ENCODE measurements at regions not wholly inside any gene's neighbourhood (a gene's known extent, or its start where the extent isn't known, plus 50 kb on each side); places are given as distances from the start of the nearest gene placed in this dataset.

DNA sequence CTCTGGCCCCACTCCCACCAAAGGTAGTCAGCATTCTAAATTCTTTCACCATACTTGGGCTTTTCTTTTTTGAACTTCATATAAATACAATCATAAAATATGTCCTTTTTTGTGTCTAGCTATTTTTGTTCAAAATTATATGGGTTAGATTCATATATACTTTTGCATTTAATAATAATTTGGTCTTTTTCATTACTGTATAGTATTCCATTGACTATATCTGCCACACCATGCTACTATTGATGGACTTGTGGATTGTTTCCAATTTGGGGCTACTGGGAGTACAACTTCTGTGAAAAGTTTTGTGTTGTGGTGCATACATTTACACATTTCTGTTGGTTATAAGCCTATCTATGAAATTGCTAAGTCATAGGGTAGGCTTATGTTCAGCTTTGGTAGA lies 85.7 kb downstream of the GLUL start:
- TF ChIP-seq POLR2A (IDR thresholded peaks at IDR 0.05) (no peak), EP300 (IDR thresholded peaks at IDR 0.05) (no peak), CTCF (IDR thresholded peaks at IDR 0.05) (no peak)
- Histone ChIP-seq H3K9me3 (no peaks in the 10 kb centered on the region), H3K27me3 (no peaks in the 10 kb centered on the region), H3K4me1 (ENCODE audit: insufficient read depth) (peaks cover 4% of the 10 kb centered on the region), H3K4me3 (no peak overlapping the region), H3K36me3 (no peaks in the 10 kb centered on the region), H3K27ac (no peak overlapping the region)
- intact Hi-C loops (cut with DNase I): loop anchor here in 1 of 4 donors (10.0 kb wide), 1 partner anchor 161 kb away; no protein-coding TSS in a partner anchor
- DNase-seq: no peak

DNA sequence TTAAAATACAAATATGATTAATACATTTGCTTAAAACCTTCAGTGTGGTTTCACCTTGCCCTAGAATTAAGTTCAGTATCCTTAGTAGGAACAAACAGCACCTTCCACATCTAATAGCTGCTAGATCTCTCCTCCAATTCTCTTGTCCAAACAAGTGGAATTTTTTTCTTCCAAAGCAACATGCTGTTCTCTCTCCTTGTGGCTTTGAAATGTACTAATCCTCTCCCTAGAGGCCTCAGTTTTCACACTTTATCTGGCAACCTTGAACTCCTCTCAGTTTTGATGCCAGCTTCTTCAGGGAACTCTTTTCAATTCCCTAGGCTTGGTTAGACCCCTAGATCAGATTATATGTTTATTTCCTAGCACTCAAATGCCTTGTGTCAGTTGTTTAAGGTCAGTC lies 87.0 kb downstream of the GLUL start:
- intact Hi-C loops (cut with DNase I): loop anchor here in 2 of 4 donors (5.0 to 10.0 kb wide), 3 partner anchors 78 to 160 kb away; no protein-coding TSS in a partner anchor
- Histone ChIP-seq H3K9me3 (no peaks in the 10 kb centered on the region), H3K27ac (peak overlapping the region in 1 of 2 donors; percentile 30), H3K36me3 (no peaks in the 10 kb centered on the region), H3K27me3 (no peaks in the 10 kb centered on the region), H3K4me3 (no peak overlapping the region), H3K4me1 (ENCODE audit: insufficient read depth) (peaks cover 10% of the 10 kb centered on the region)
- DNase-seq: peak in 1 of 5 donors; percentile 37
- TF ChIP-seq EP300 (IDR thresholded peaks at IDR 0.05): peak; percentile 19
- no peak for TF ChIP-seq CTCF (IDR thresholded peaks at IDR 0.05)

DNA sequence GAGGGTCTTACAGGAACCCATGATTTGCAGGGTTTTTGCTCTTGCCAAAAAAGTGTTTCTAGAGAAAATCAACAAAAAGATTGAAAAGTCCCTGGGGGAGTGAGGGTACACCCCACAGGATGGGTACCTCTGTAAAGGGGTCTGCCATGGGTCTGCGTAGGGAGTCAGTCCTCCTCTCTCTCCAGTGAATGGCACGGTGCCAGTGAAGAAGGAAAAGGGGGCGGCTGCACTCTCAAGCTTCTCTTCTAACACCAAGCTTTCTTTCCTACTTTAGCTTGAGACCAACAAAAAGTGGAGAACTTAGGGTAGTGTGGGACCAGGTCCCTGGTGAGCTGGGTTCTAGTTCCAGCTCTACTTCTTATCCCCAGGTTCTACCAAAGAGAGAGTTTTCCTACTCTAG lies 87.4 kb downstream of the GLUL start:
- 55 to 74% (median 68%) methylated on average over 3 of the region's 3 CpGs for WGBS, 3 donors
- TF ChIP-seq POLR2A (IDR thresholded peaks at IDR 0.05) (no peak), CTCF (IDR thresholded peaks at IDR 0.05) (no peak)
- DNase-seq: peak in 4 of 5 donors; percentile 37 to 59 (median 48)
- Histone ChIP-seq H3K9me3 (no peaks in the 10 kb centered on the region), H3K27me3 (no peaks in the 10 kb centered on the region), H3K4me1 (ENCODE audit: insufficient read depth) (peaks cover 10% of the 10 kb centered on the region), H3K27ac (peak overlapping the region in 1 of 2 donors; percentile 30), H3K4me3 (no peak overlapping the region), H3K36me3 (no peaks in the 10 kb centered on the region)
- intact Hi-C loops (cut with DNase I): loop anchor here in 2 of 4 donors (5.0 to 10.0 kb wide), 3 partner anchors 78 to 159 kb away; no protein-coding TSS in a partner anchor

- Histone ChIP-seq H3K27me3 (no peaks in the 10 kb centered on the region), H3K4me1 (ENCODE audit: insufficient read depth) (peaks cover 10% of the 10 kb centered on the region), H3K9me3 (no peaks in the 10 kb centered on the region), H3K4me3 (no peak overlapping the region), H3K36me3 (no peaks in the 10 kb centered on the region), H3K27ac (peak overlapping the region in 1 of 2 donors; percentile 5)
- TF ChIP-seq CTCF (IDR thresholded peaks at IDR 0.05): no peak
- no peak for TF ChIP-seq POLR2A (IDR thresholded peaks at IDR 0.05)
- TF ChIP-seq EP300 (IDR thresholded peaks at IDR 0.05): no peak
- intact Hi-C loops (cut with DNase I): loop anchor here in 2 of 4 donors (5.0 to 10.0 kb wide), 3 partner anchors 79 to 159 kb away; no protein-coding TSS in a partner anchor
- 35 to 37% (median 36%) methylated on average over 2 of the region's 2 CpGs for WGBS, 3 donors
- DNase-seq: no peak
These were observed 87.8 kb downstream of the GLUL start for GRCh38 chr1:182303778-182304177.

Data from ovary (tissue), 7 donors.